H9 (cell line): ENCODE measurements at regions not wholly inside any gene's neighbourhood (a gene's known extent, or its start where the extent isn't known, plus 50 kb on each side); places are given as distances from the start of the nearest gene placed in this dataset.

Experiments
- DNase-seq: peaks from one replicate; pipeline ENCODE4 v3.0.0-alpha.2; 2017
- H2AFZ ChIP-seq: one replicate; pipeline ENCODE4 v1.6.1; 2013; ENCODE audit warnings: mild to moderate bottlenecking, low read length, control low read depth, moderate library complexity
- H2AK5ac ChIP-seq: 2 replicates; pipeline ENCODE4 v1.6.1; 2013; ENCODE audit warnings: low read length, control low read depth, mixed read lengths; ENCODE audit not compliant: insufficient read length
- H2BK120ac ChIP-seq: one replicate; pipeline ENCODE4 v1.6.1; 2013; ENCODE audit warnings: low read depth, mild to moderate bottlenecking, low read length, control low read depth, inconsistent platforms; ENCODE audit not compliant: poor library complexity, severe bottlenecking
- H2BK12ac ChIP-seq: 2 replicates; pipeline ENCODE4 v1.6.1; 2013; ENCODE audit warnings: low read length, control low read depth, mixed read lengths, low read depth; ENCODE audit not compliant: insufficient read length
- H2BK15ac ChIP-seq: 2 replicates; pipeline ENCODE4 v1.6.1; 2013; ENCODE audit warnings: low read depth, low read length, control low read depth
- H2BK20ac ChIP-seq: one replicate; pipeline ENCODE4 v1.6.1; 2013; ENCODE audit warnings: low read depth, mild to moderate bottlenecking, low read length, control low read depth, inconsistent platforms; ENCODE audit not compliant: poor library complexity, severe bottlenecking
- H2BK5ac ChIP-seq: 2 replicates; pipeline ENCODE4 v1.6.1; 2013; ENCODE audit warnings: low read length, control low read depth, mixed read lengths; ENCODE audit not compliant: insufficient read length
- H3K14ac ChIP-seq: 2 replicates; pipeline ENCODE4 v1.6.1; 2013; ENCODE audit warnings: low read length, control low read depth; ENCODE audit not compliant: insufficient read depth
- H3K18ac ChIP-seq: 2 replicates; pipeline ENCODE4 v1.6.1; 2013; ENCODE audit warnings: low read depth, mild to moderate bottlenecking, mixed read lengths, low read length, control low read depth; ENCODE audit not compliant: insufficient read length
- H3K23ac ChIP-seq: 2 replicates; pipeline ENCODE4 v1.6.1; 2013; ENCODE audit warnings: low read length, control low read depth, mixed read lengths, low read depth; ENCODE audit not compliant: insufficient read length
- H3K23me2 ChIP-seq: 2 replicates; pipeline ENCODE4 v1.6.1; 2013; ENCODE audit warnings: low read depth, mild to moderate bottlenecking, mixed read lengths, low read length, control low read depth; ENCODE audit not compliant: insufficient read length, poor library complexity, severe bottlenecking
- H3K27ac ChIP-seq: 2 replicates; pipeline ENCODE4 v1.5.1; 2013; ENCODE audit warnings: low read length, control low read depth, mixed read lengths, low read depth; ENCODE audit not compliant: insufficient read length
- H3K27me3 ChIP-seq: 2 replicates; pipeline ENCODE4 v1.6.1; 2013; ENCODE audit warnings: low read length, control low read depth, inconsistent platforms; ENCODE audit not compliant: insufficient read depth
- H3K4ac ChIP-seq: 2 replicates; pipeline ENCODE4 v1.6.1; 2013; ENCODE audit warnings: low read depth, mild to moderate bottlenecking, control low read depth, inconsistent platforms, low read length, moderate library complexity
- H3K4me1 ChIP-seq: 2 replicates; pipeline ENCODE4 v1.6.1; 2013; ENCODE audit warnings: low read length, control low read depth, inconsistent platforms; ENCODE audit not compliant: insufficient read depth
- H3K4me2 ChIP-seq: 2 replicates; pipeline ENCODE4 v1.6.1; 2013; ENCODE audit warnings: low read length, control low read depth, mixed read lengths; ENCODE audit not compliant: insufficient read length, insufficient read depth
- H3K56ac ChIP-seq: 2 replicates; pipeline ENCODE4 v1.6.1; 2013; ENCODE audit warnings: low read depth, mild to moderate bottlenecking, mixed read lengths, low read length, control low read depth; ENCODE audit not compliant: insufficient read length
- H3K79me1 ChIP-seq: 2 replicates; pipeline ENCODE4 v1.6.1; 2013; ENCODE audit warnings: low read depth, mild to moderate bottlenecking, moderate library complexity, low read length, control low read depth, inconsistent platforms; ENCODE audit not compliant: insufficient read depth, poor library complexity, severe bottlenecking
- H3K79me2 ChIP-seq: 2 replicates; pipeline ENCODE4 v1.6.1; 2013; ENCODE audit warnings: low read length, control low read depth, inconsistent platforms; ENCODE audit not compliant: insufficient read depth
- H3K9ac ChIP-seq: 2 replicates; pipeline ENCODE4 v1.6.1; 2013; ENCODE audit warnings: low read length, control low read depth, mixed read lengths; ENCODE audit not compliant: insufficient read length; ENCODE audit errors: extremely low read depth
- H3K9me3 ChIP-seq: one replicate; pipeline ENCODE4 v1.6.1; 2013; ENCODE audit warnings: low read depth, low read length, inconsistent platforms; ENCODE audit not compliant: control insufficient read depth
- H3T11ph ChIP-seq: one replicate; pipeline ENCODE4 v1.6.1; 2013; ENCODE audit warnings: mild to moderate bottlenecking, low read length, control low read depth, inconsistent platforms
- H4K20me1 ChIP-seq: one replicate; pipeline ENCODE4 v1.6.1; 2013; ENCODE audit not compliant: control insufficient read depth, insufficient read length, insufficient read depth
- H4K5ac ChIP-seq: 2 replicates; pipeline ENCODE4 v1.6.1; 2013; ENCODE audit warnings: low read depth, mild to moderate bottlenecking, mixed read lengths, low read length, control low read depth; ENCODE audit not compliant: insufficient read length
- H4K8ac ChIP-seq: replicated peaks from 2 replicates; pipeline ENCODE4 v1.6.1; 2013; ENCODE audit warnings: low read length, control low read depth, mixed read lengths, low read depth; ENCODE audit not compliant: insufficient read length
- H4K91ac ChIP-seq: 2 replicates; pipeline ENCODE4 v1.6.1; 2013; ENCODE audit warnings: low read depth, mild to moderate bottlenecking, moderate library complexity, mixed read lengths, low read length, control low read depth; ENCODE audit not compliant: insufficient read length
- H3K27ac Mint-ChIP-seq, 3 experiments: 2 replicates in 2 of 3; 3 replicates in 1 of 3; pipeline ENCODE4 v1.8.0; 2020 to 2021; ENCODE audit warnings: mixed read lengths in 3 of 3, mild to moderate bottlenecking in 1 of 3, moderate library complexity in 1 of 3
- H3K27me3 Mint-ChIP-seq: 2 replicates; pipeline ENCODE4 v1.8.0; 2021; ENCODE audit warnings: low read depth, mild to moderate bottlenecking, moderate library complexity, mixed read lengths
- H3K36me3 Mint-ChIP-seq, 3 experiments: 2 replicates in 2 of 3; 3 replicates in 1 of 3; pipeline ENCODE4 v1.8.0; 2020 to 2021; ENCODE audit warnings: low read depth in 3 of 3, mixed read lengths in 3 of 3; ENCODE audit not compliant: insufficient read depth in 1 of 3
- H3K4me1 Mint-ChIP-seq, 2 experiments: 2 replicates each; pipeline ENCODE4 v1.8.0; 2020; ENCODE audit warnings: mixed read lengths in 2 of 2
- H3K4me3 Mint-ChIP-seq, 2 experiments: 2 replicates in 1 of 2; 3 replicates in 1 of 2; pipeline ENCODE4 v1.8.0; 2020 to 2021; ENCODE audit warnings: mild to moderate bottlenecking in 2 of 2, mixed read lengths in 2 of 2, moderate library complexity in 1 of 2
- H3K9me3 Mint-ChIP-seq, 2 experiments: 2 replicates in 1 of 2; 3 replicates in 1 of 2; pipeline ENCODE4 v1.8.0; 2020; ENCODE audit warnings: mild to moderate bottlenecking in 2 of 2, mixed read lengths in 2 of 2, moderate library complexity in 1 of 2
- WGBS: extraction: QIAGEN DNeasy Blood & Tissue Kit; methylation state at CpG from one replicate; pipeline ENCODE4 v1.1.7; 2013; ENCODE audit warnings: missing lambda C conversion rate, low lambda C conversion rate, mixed read lengths; ENCODE audit not compliant: insufficient read length; ENCODE audit errors: extremely low coverage; 5-methylcytosine and 5-hydroxymethylcytosine counted together
- TF ChIP-seq, protein P1 (sequence below): fragments of 200-600 bp; sonication (generic); conservative IDR thresholded peaks from 3 replicates; pipeline ENCODE4 v1.8.0; 2021; ENCODE audit warnings: antibody characterized with exemption, mild to moderate bottlenecking

DNA sequence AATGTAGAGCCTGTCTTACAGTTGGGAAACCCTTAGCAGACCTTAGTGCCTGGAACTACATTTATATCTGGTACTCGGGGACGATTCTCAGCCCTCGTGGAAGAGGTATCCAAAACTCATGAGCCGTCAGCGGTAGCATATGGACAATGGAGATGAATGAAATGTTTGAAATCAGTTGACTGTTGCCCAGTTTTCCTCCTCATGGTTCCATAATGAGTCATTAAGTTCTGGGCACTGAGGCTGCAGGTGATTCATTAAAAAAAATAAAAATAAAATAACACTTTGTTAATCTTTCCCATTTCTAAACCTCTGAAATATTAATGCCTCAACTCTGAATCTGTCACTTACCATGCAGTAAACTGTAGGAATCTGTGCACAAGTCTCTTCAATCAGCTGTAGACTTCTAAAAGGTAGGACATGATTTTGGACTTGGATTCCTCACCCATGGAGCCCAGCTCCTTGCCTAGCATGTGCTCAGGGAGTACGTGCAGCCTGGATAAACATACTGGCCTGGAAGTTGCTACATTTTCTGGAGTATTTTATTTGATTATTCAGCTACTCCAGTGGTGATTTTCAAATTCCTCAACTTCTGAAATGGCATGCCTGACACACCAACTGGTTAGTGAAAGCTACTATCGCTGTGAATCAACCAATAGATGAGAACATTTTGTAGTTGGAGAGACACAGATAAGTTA, 979.2 kb downstream of the CNTNAP5 start:
- Histone ChIP-seq H2AK5ac (no peak overlapping the region), H2BK20ac (no peak overlapping the region), H2BK120ac (no peak overlapping the region), H3K23me2 (no peaks in the 10 kb centered on the region), H2BK15ac (no peak overlapping the region), H3K27ac (no peak overlapping the region), H3K4me2 (no peak overlapping the region), H3K27me3 (no peaks in the 10 kb centered on the region), H3K9me3 (no peaks in the 10 kb centered on the region), H4K5ac (no peak overlapping the region), H4K20me1 (no peaks in the 10 kb centered on the region), H3K79me1 (no peaks in the 10 kb centered on the region), H3K23ac (no peak overlapping the region), H3K56ac (no peak overlapping the region), H2BK12ac (no peak overlapping the region), H3T11ph (no peak overlapping the region), H3K9ac (no peak overlapping the region), H2BK5ac (no peak overlapping the region), H4K8ac (no peak overlapping the region), H3K4ac (no peak overlapping the region), H3K79me2 (no peaks in the 10 kb centered on the region), H2AFZ (no peak overlapping the region), H3K14ac (no peak overlapping the region), H3K4me1 (no peaks in the 10 kb centered on the region; the same call in 1 of the 2 replicates), H4K91ac (no peak overlapping the region), H3K18ac (no peak overlapping the region)
- Mint-ChIP-seq H3K4me1 (peaks cover 2 to 5% of the 10 kb centered on the region in 2 experiments), H3K36me3 (peaks cover 0 to 3% (median 3%) of the 10 kb centered on the region in 3 experiments; a peak in 2 of 7 replicates), H3K27ac (no peak overlapping the region), H3K9me3 (peaks cover 0 to 3% of the 10 kb centered on the region in 2 experiments; a peak in 1 of 5 replicates), H3K27me3 (no peaks in the 10 kb centered on the region), H3K4me3 (no peak overlapping the region)
- no CpG with 5 or more reads among the region's 7 CpGs for WGBS
- TF ChIP-seq, protein P1, sequence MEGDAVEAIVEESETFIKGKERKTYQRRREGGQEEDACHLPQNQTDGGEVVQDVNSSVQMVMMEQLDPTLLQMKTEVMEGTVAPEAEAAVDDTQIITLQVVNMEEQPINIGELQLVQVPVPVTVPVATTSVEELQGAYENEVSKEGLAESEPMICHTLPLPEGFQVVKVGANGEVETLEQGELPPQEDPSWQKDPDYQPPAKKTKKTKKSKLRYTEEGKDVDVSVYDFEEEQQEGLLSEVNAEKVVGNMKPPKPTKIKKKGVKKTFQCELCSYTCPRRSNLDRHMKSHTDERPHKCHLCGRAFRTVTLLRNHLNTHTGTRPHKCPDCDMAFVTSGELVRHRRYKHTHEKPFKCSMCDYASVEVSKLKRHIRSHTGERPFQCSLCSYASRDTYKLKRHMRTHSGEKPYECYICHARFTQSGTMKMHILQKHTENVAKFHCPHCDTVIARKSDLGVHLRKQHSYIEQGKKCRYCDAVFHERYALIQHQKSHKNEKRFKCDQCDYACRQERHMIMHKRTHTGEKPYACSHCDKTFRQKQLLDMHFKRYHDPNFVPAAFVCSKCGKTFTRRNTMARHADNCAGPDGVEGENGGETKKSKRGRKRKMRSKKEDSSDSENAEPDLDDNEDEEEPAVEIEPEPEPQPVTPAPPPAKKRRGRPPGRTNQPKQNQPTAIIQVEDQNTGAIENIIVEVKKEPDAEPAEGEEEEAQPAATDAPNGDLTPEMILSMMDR, result no peak
- DNase-seq, result no peak
